ENCODE measurements at regions not wholly inside any gene's neighbourhood (a gene's known extent, or its start where the extent isn't known, plus 50 kb on each side); places are given as distances from the start of the nearest gene placed in this dataset.
A peak's percentile ranks its signal among the peaks of the same experiment; 100 is the strongest.

GRCh38 chr2:183604065-183604464 is 479.8 kb downstream of the NUP35 start:
- DNase-seq (no peak), ATAC-seq (no peak)
- Mint-ChIP-seq H3K4me1 (no peaks in the 10 kb centered on the region), H3K4me3 (no peak overlapping the region), H3K36me3 (no peaks in the 10 kb centered on the region), H3K27ac (no peak overlapping the region), H3K9me3 (peaks cover 0 to 6% (median 0%) of the 10 kb centered on the region in 11 donors), H3K27me3 (no peaks in the 10 kb centered on the region)
- Histone ChIP-seq H3K4me3 (ENCODE audit: low read length) (no peak overlapping the region), H3K4me1 (ENCODE audit: control insufficient read depth in 2 of 2, insufficient read depth in 2 of 2, low read length in 2 of 2) (no peaks in the 10 kb centered on the region), H3K9me3 (ENCODE audit: control insufficient read depth in 2 of 3, low read length in 3 of 3) (no peaks in the 10 kb centered on the region), H3K27me3 (ENCODE audit: control insufficient read depth in 2 of 2, insufficient read depth in 2 of 2, low read length in 2 of 2) (no peaks in the 10 kb centered on the region), H3K36me3 (ENCODE audit: control insufficient read depth in 2 of 3, insufficient read depth in 3 of 3, low read length in 3 of 3) (no peaks in the 10 kb centered on the region), H3K27ac (ENCODE audit: low read depth, low read length) (no peak overlapping the region)
- intact Hi-C loops (cut with micrococcal nuclease) = no loop called here
- POLR2A ChIA-PET = no interaction called here
- CTCF ChIA-PET = no interaction called here

DNA sequence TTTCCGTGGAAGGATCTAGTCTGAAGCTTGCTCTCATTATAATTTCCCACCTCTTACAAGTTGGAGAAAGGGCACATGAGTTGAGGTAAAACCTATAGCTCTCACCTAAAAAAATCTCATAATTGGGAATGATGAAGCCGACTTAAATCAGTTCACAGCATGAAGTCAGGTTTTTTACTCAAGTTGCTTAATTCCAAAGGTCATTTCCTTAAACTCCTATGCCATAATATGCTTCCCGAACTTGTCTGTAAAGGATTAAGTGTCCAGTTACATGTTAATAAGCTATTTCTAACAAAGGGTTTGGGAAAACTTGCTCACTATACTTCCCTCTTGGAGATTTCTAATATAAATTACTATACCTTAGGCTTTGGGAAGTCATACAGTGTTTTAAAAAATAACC is 481.2 kb downstream of the NUP35 start:
- no peaks in the 10 kb centered on the region for H3K27me3 ChIP-seq (ENCODE audit: control insufficient read depth in 2 of 2, insufficient read depth in 2 of 2, low read length in 2 of 2)
- H3K4me1 Mint-ChIP-seq = no peaks in the 10 kb centered on the region
- no peaks in the 10 kb centered on the region for H3K4me1 ChIP-seq (ENCODE audit: control insufficient read depth in 2 of 2, insufficient read depth in 2 of 2, low read length in 2 of 2)
- intact Hi-C loops (cut with micrococcal nuclease) = no loop called here
- H3K27ac Mint-ChIP-seq = no peak overlapping the region
- H3K27me3 Mint-ChIP-seq = no peaks in the 10 kb centered on the region
- H3K4me3 Mint-ChIP-seq = no peak overlapping the region
- peaks cover 0 to 8% (median 0%) of the 10 kb centered on the region in 11 donors for H3K9me3 Mint-ChIP-seq
- ChIA-PET CTCF (no interaction called here), POLR2A (no interaction called here)
- no peak for ATAC-seq
- H3K36me3 Mint-ChIP-seq = no peaks in the 10 kb centered on the region
- no peaks in the 10 kb centered on the region for H3K9me3 ChIP-seq (ENCODE audit: control insufficient read depth in 2 of 3, low read length in 3 of 3)
- no peak for DNase-seq
- H3K27ac ChIP-seq (ENCODE audit: low read depth, low read length) = no peak overlapping the region
- no peaks in the 10 kb centered on the region for H3K36me3 ChIP-seq (ENCODE audit: control insufficient read depth in 2 of 3, insufficient read depth in 3 of 3, low read length in 3 of 3)
- H3K4me3 ChIP-seq (ENCODE audit: low read length) = no peak overlapping the region

GRCh38 chr2:183606022-183606717 is 481.9 kb downstream of the NUP35 start:
- no peaks in the 10 kb centered on the region for H3K27me3 ChIP-seq (ENCODE audit: control insufficient read depth in 2 of 2, insufficient read depth in 2 of 2, low read length in 2 of 2)
- no peak overlapping the region for H3K27ac Mint-ChIP-seq
- intact Hi-C loops (cut with micrococcal nuclease) = no loop called here
- peaks cover 0 to 11% (median 0%) of the 10 kb centered on the region in 11 donors for H3K9me3 Mint-ChIP-seq
- ATAC-seq (no peak), DNase-seq (no peak)
- H3K4me1 ChIP-seq (ENCODE audit: control insufficient read depth in 2 of 2, insufficient read depth in 2 of 2, low read length in 2 of 2) = no peaks in the 10 kb centered on the region
- no peak overlapping the region for H3K27ac ChIP-seq (ENCODE audit: low read depth, low read length)
- ChIA-PET CTCF (no interaction called here), POLR2A (no interaction called here)
- no peaks in the 10 kb centered on the region for H3K27me3 Mint-ChIP-seq
- no peak overlapping the region for H3K4me3 ChIP-seq (ENCODE audit: low read length)
- no peaks in the 10 kb centered on the region for H3K9me3 ChIP-seq (ENCODE audit: control insufficient read depth in 2 of 3, low read length in 3 of 3)
- no peaks in the 10 kb centered on the region for H3K4me1 Mint-ChIP-seq
- no peaks in the 10 kb centered on the region for H3K36me3 Mint-ChIP-seq
- no peak overlapping the region for H3K4me3 Mint-ChIP-seq
- no peaks in the 10 kb centered on the region for H3K36me3 ChIP-seq (ENCODE audit: control insufficient read depth in 2 of 3, insufficient read depth in 3 of 3, low read length in 3 of 3)

DNA sequence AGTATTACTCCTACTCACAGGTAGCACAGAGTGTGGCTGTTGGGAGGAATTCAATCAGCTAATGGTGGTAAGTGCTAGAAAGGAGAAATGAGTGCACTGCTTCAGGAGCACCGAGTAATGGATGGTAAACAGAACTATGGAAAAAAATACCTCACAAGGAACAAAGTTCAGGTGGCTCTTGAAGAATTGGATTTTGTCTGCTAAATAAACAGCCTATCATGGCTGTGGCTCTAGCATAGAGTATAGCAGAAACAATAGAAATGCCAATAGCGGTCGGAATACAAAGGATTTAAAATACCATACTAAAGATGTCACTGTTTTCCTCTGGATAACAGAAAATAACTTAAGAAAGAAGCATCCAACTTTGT is 482.5 kb downstream of the NUP35 start:
- H3K36me3 ChIP-seq (ENCODE audit: control insufficient read depth in 2 of 3, insufficient read depth in 3 of 3, low read length in 3 of 3) = no peaks in the 10 kb centered on the region
- no peaks in the 10 kb centered on the region for H3K36me3 Mint-ChIP-seq
- CTCF ChIA-PET = no interaction called here
- H3K4me3 ChIP-seq (ENCODE audit: low read length) = no peak overlapping the region
- H3K4me1 Mint-ChIP-seq = no peaks in the 10 kb centered on the region
- DNase-seq = no peak
- H3K27ac ChIP-seq (ENCODE audit: low read depth, low read length) = no peak overlapping the region
- H3K9me3 ChIP-seq (ENCODE audit: control insufficient read depth in 2 of 3, low read length in 3 of 3) = no peaks in the 10 kb centered on the region
- no peaks in the 10 kb centered on the region for H3K27me3 ChIP-seq (ENCODE audit: control insufficient read depth in 2 of 2, insufficient read depth in 2 of 2, low read length in 2 of 2)
- POLR2A ChIA-PET = no interaction called here
- intact Hi-C loops (cut with micrococcal nuclease) = no loop called here
- peaks cover 0 to 11% (median 3%) of the 10 kb centered on the region in 11 donors for H3K9me3 Mint-ChIP-seq
- no peaks in the 10 kb centered on the region for H3K27me3 Mint-ChIP-seq
- ATAC-seq = no peak
- H3K4me1 ChIP-seq (ENCODE audit: control insufficient read depth in 2 of 2, insufficient read depth in 2 of 2, low read length in 2 of 2) = no peaks in the 10 kb centered on the region
- H3K4me3 Mint-ChIP-seq = no peak overlapping the region
- H3K27ac Mint-ChIP-seq = no peak overlapping the region

- no peaks in the 10 kb centered on the region for H3K4me1 Mint-ChIP-seq
- DNase-seq = no peak
- H3K36me3 Mint-ChIP-seq = no peaks in the 10 kb centered on the region
Measured at GRCh38 chr2:183607995-183608394, 483.8 kb downstream of the NUP35 start.

DNA sequence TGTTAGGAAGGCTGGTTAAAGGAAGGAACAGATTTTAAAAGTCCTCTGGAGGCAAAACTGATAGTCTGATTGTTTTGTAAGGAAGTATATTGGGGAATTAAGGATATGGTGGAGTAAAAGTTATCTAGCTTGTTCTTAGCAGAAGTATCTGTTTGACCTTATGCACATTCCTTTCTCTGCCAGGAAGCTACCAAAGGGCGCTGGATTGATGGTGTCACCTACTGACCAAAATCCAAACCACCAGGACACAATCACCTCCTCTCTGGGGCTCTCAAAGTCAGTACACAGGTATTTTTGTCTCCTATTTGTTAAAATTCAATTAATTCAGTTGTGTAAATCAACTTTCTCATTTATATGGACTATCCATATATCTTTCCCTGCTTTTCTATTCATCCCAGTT is 484.5 kb downstream of the NUP35 start:
- H3K4me1 Mint-ChIP-seq = no peaks in the 10 kb centered on the region
- DNase-seq (no peak), ATAC-seq (no peak)
- H3K4me1 ChIP-seq (ENCODE audit: control insufficient read depth in 2 of 2, insufficient read depth in 2 of 2, low read length in 2 of 2) = no peaks in the 10 kb centered on the region
- H3K27ac Mint-ChIP-seq = no peak overlapping the region
- H3K27ac ChIP-seq (ENCODE audit: low read depth, low read length) = no peak overlapping the region
- ChIA-PET CTCF (no interaction called here), POLR2A (no interaction called here)
- no peak overlapping the region for H3K4me3 ChIP-seq (ENCODE audit: low read length)
- no peak overlapping the region for H3K4me3 Mint-ChIP-seq
- H3K27me3 Mint-ChIP-seq = no peaks in the 10 kb centered on the region
- peaks cover 0 to 11% (median 3%) of the 10 kb centered on the region in 11 donors for H3K9me3 Mint-ChIP-seq
- H3K36me3 ChIP-seq (ENCODE audit: control insufficient read depth in 2 of 3, insufficient read depth in 3 of 3, low read length in 3 of 3) = no peaks in the 10 kb centered on the region
- no peaks in the 10 kb centered on the region for H3K36me3 Mint-ChIP-seq
- no peaks in the 10 kb centered on the region for H3K9me3 ChIP-seq (ENCODE audit: control insufficient read depth in 2 of 3, low read length in 3 of 3)
- intact Hi-C loops (cut with micrococcal nuclease) = no loop called here
- H3K27me3 ChIP-seq (ENCODE audit: control insufficient read depth in 2 of 2, insufficient read depth in 2 of 2, low read length in 2 of 2) = no peaks in the 10 kb centered on the region

More at GRCh38 chr2:183607995-183608394, 483.8 kb downstream of the NUP35 start:
- Mint-ChIP-seq H3K27me3 (no peaks in the 10 kb centered on the region), H3K9me3 (peaks cover 0 to 11% (median 3%) of the 10 kb centered on the region in 11 donors), H3K4me3 (no peak overlapping the region), H3K27ac (peak overlapping the region in 1 of 9 donors; percentile 3)
- no peaks in the 10 kb centered on the region for H3K9me3 ChIP-seq (ENCODE audit: control insufficient read depth in 2 of 3, low read length in 3 of 3)
- POLR2A ChIA-PET = no interaction called here
- CTCF ChIA-PET = no interaction called here
- no peak overlapping the region for H3K4me3 ChIP-seq (ENCODE audit: low read length)
- no peaks in the 10 kb centered on the region for H3K4me1 ChIP-seq (ENCODE audit: control insufficient read depth in 2 of 2, insufficient read depth in 2 of 2, low read length in 2 of 2)
- H3K27ac ChIP-seq (ENCODE audit: low read depth, low read length) = no peak overlapping the region
- no peak for ATAC-seq
- H3K27me3 ChIP-seq (ENCODE audit: control insufficient read depth in 2 of 2, insufficient read depth in 2 of 2, low read length in 2 of 2) = no peaks in the 10 kb centered on the region
- H3K36me3 ChIP-seq (ENCODE audit: control insufficient read depth in 2 of 3, insufficient read depth in 3 of 3, low read length in 3 of 3) = no peaks in the 10 kb centered on the region
- intact Hi-C loops (cut with micrococcal nuclease) = no loop called here

DNA sequence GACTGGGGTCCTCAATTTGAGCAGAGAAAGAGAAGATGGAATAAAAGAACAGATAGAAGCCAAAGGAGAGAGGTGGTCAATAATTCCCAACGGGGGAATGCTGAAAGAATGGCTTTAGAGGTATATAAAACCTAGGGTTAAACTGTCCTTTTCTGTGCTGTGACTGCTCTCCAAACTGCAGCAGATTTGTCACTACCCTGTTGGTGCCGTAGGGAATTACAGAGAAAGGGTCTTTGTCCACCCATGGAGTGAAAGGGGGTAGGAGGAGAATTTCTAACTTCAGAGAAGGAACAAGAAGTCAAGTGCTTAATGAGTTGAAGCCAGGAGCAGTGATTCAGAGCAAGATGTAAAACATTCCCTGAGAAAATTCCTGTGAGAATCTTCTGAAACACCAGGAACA is 486.5 kb downstream of the NUP35 start:
- H3K27me3 Mint-ChIP-seq = no peaks in the 10 kb centered on the region
- Histone ChIP-seq H3K27me3 (ENCODE audit: control insufficient read depth in 2 of 2, insufficient read depth in 2 of 2, low read length in 2 of 2) (no peaks in the 10 kb centered on the region), H3K27ac (ENCODE audit: low read depth, low read length) (no peak overlapping the region), H3K4me3 (ENCODE audit: low read length) (no peak overlapping the region), H3K9me3 (ENCODE audit: control insufficient read depth in 2 of 3, low read length in 3 of 3) (no peaks in the 10 kb centered on the region), H3K4me1 (ENCODE audit: control insufficient read depth in 2 of 2, insufficient read depth in 2 of 2, low read length in 2 of 2) (no peaks in the 10 kb centered on the region), H3K36me3 (ENCODE audit: control insufficient read depth in 2 of 3, insufficient read depth in 3 of 3, low read length in 3 of 3) (no peaks in the 10 kb centered on the region)
- no peaks in the 10 kb centered on the region for H3K36me3 Mint-ChIP-seq
- DNase-seq (no peak), ATAC-seq (no peak)
- H3K4me3 Mint-ChIP-seq = no peak overlapping the region
- no peaks in the 10 kb centered on the region for H3K4me1 Mint-ChIP-seq
- intact Hi-C loops (cut with micrococcal nuclease) = no loop called here
- ChIA-PET POLR2A (no interaction called here), CTCF (no interaction called here)
- H3K9me3 Mint-ChIP-seq = peaks cover 0 to 11% (median 3%) of the 10 kb centered on the region in 11 donors
- H3K27ac Mint-ChIP-seq = no peak overlapping the region

Measured in naive thymus-derived CD4-positive, alpha-beta T cell (primary cell).